Thoracic aorta (tissue), 2 donors: ENCODE measurements at regions not wholly inside any gene's neighbourhood (a gene's known extent, or its start where the extent isn't known, plus 50 kb on each side); places are given as distances from the start of the nearest gene placed in this dataset.

Source experiments
- ATAC-seq: fragments of 150-250 bp; one replicate; pipeline ENCODE4 v1.8.0; 2017; ENCODE audit warnings: low read depth; ENCODE audit not compliant: insufficient number of reproducible peaks, low FRiP score
- DNase-seq: peaks from one replicate; pipeline ENCODE4 v3.0.0-alpha.2; 2020; ENCODE audit warnings: low spot score
- H3K27ac ChIP-seq, 2 donors: fragments of 200-600 bp; sonication (generic); 1 replicate in 1 of 2; 2 replicates in 1 of 2; pipeline ENCODE4 v1.5.1; 2016; ENCODE audit warnings: mild to moderate bottlenecking in 2 of 2, moderate library complexity in 2 of 2
- H3K27me3 ChIP-seq: fragments of 200-600 bp; sonication (generic); replicated peaks from 2 replicates; pipeline ENCODE4 v1.6.0; 2016; ENCODE audit warnings: mild to moderate bottlenecking; ENCODE audit not compliant: insufficient read depth
- H3K36me3 ChIP-seq: fragments of 200-600 bp; sonication (generic); one replicate; pipeline ENCODE4 v1.5.1; 2016
- H3K4me1 ChIP-seq, 2 donors: fragments of 200-600 bp; sonication (generic); 1 replicate in 1 of 2; 2 replicates in 1 of 2; pipeline versions ENCODE4 v1.5.1 to v1.6.0; 2016; ENCODE audit warnings: low read depth in 2 of 2, mild to moderate bottlenecking in 1 of 2; ENCODE audit not compliant: control insufficient read depth in 1 of 2
- H3K4me3 ChIP-seq: fragments of 200-600 bp; sonication (generic); 2 replicates; pipeline ENCODE4 v1.5.1; 2016; ENCODE audit warnings: mild to moderate bottlenecking
- H3K9me3 ChIP-seq: fragments of 200-600 bp; sonication (generic); 2 replicates; pipeline ENCODE4 v1.5.1; 2016
- TF ChIP-seq, protein P1 (sequence below): fragments of 200-600 bp; sonication (generic); IDR thresholded peaks from one replicate; pipeline ENCODE4 v1.5.1; 2019; ENCODE audit warnings: antibody characterized with exemption

DNA sequence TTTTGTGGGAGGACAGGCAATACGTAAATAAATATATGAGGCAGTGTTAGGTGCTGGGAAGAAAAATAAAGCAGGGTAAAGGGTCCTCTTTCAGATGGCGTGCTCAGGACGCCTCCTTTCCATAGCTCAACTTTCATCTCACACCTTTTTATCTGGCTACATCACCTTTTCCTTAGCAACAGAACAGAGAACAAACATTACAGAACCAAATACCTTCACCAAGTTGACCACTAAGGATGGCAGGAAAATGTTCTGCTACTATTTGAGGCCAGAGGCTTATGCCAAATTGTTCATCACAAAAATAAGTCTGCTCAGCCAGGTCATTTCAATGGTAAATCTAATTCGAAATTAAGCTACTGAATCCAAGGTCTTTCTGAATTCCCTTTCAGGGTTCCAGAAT lies 149.2 kb upstream of the C1orf21 start:
- H3K36me3 ChIP-seq: no peaks in the 10 kb centered on the region
- H3K27me3 ChIP-seq: peaks cover 5% of the 10 kb centered on the region
- no peaks in the 10 kb centered on the region for H3K4me1 ChIP-seq
- H3K9me3 ChIP-seq: no peaks in the 10 kb centered on the region
- no peak for ATAC-seq
- no peak overlapping the region for H3K4me3 ChIP-seq
- TF ChIP-seq, protein P1, sequence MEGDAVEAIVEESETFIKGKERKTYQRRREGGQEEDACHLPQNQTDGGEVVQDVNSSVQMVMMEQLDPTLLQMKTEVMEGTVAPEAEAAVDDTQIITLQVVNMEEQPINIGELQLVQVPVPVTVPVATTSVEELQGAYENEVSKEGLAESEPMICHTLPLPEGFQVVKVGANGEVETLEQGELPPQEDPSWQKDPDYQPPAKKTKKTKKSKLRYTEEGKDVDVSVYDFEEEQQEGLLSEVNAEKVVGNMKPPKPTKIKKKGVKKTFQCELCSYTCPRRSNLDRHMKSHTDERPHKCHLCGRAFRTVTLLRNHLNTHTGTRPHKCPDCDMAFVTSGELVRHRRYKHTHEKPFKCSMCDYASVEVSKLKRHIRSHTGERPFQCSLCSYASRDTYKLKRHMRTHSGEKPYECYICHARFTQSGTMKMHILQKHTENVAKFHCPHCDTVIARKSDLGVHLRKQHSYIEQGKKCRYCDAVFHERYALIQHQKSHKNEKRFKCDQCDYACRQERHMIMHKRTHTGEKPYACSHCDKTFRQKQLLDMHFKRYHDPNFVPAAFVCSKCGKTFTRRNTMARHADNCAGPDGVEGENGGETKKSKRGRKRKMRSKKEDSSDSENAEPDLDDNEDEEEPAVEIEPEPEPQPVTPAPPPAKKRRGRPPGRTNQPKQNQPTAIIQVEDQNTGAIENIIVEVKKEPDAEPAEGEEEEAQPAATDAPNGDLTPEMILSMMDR: no peak
- H3K27ac ChIP-seq: no peak overlapping the region
- DNase-seq: no peak

DNA sequence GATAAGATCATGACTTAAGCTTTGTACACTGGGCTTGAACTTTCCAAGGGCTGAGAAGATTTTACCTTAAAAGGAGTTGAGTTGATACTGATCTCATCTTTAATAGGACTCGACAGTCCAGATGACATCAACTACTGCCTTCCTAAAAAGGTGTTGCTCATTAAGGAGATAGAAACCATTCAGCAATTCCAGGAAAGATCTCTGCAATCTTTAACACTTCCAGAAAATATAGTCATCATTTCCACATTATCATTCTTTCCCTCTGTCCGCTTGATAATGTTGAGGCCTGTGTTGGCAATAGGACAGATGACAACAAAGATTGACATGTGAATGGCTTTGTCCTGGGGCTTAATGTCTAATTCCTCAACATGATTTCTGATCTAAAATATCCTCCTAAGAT lies 145.4 kb upstream of the C1orf21 start:
- ATAC-seq: no peak
- no peaks in the 10 kb centered on the region for H3K4me1 ChIP-seq
- no peak for DNase-seq
- TF ChIP-seq, protein P1: no peak
- no peaks in the 10 kb centered on the region for H3K36me3 ChIP-seq
- peaks cover 5% of the 10 kb centered on the region for H3K27me3 ChIP-seq
- no peak overlapping the region for H3K4me3 ChIP-seq
- no peak overlapping the region for H3K27ac ChIP-seq
- H3K9me3 ChIP-seq: no peaks in the 10 kb centered on the region

DNA sequence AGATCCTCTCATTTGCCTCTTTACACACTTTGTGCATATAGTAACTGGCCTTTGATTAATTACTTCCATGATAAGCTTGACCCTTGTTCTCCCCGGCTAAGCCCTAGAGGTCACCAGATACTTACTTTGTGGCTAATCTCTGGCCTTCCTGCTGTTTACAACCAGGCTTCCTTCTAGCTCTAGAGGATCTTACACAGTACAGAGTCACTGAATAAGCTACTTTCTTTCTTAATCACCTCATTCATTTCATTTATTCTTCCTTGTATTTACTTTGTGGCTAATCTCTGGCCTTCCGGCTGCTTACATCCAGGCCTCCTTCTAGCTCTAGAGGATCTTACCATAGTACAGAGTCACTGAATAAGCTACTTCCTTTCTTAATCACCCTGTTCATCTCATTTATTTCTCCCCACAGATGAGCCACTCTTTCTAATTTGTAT lies 144.3 kb upstream of the C1orf21 start:
- H3K4me3 ChIP-seq: no peak overlapping the region
- no peaks in the 10 kb centered on the region for H3K4me1 ChIP-seq
- no peaks in the 10 kb centered on the region for H3K9me3 ChIP-seq
- H3K27ac ChIP-seq: no peak overlapping the region
- DNase-seq: no peak
- TF ChIP-seq, protein P1: no peak
- ATAC-seq: no peak
- no peaks in the 10 kb centered on the region for H3K36me3 ChIP-seq
- peaks cover 5% of the 10 kb centered on the region for H3K27me3 ChIP-seq

DNA sequence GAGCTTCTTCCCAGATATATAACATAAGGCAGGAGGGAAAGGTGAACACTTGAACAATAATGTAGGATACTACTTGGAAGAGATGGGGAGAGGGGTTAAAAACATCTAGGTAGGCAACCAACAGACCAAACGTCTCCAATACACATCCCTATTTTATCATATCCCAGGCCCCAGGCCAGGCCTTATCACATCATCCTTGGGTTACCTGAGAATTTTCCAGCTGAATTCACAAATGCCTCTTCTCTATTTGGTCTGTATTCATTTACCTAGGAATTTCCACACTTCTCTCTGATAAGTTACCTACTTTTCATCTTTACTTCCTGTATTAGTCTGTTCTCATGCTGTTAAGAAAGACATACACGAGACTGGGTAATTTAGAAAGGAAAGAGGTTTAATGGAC lies 141.9 kb upstream of the C1orf21 start:
- no peaks in the 10 kb centered on the region for H3K4me1 ChIP-seq
- H3K4me3 ChIP-seq: no peak overlapping the region
- no peaks in the 10 kb centered on the region for H3K36me3 ChIP-seq
- TF ChIP-seq, protein P1: no peak
- no peaks in the 10 kb centered on the region for H3K9me3 ChIP-seq
- H3K27ac ChIP-seq: no peak overlapping the region
- ATAC-seq: no peak
- no peak for DNase-seq
- H3K27me3 ChIP-seq: no peaks in the 10 kb centered on the region

DNA sequence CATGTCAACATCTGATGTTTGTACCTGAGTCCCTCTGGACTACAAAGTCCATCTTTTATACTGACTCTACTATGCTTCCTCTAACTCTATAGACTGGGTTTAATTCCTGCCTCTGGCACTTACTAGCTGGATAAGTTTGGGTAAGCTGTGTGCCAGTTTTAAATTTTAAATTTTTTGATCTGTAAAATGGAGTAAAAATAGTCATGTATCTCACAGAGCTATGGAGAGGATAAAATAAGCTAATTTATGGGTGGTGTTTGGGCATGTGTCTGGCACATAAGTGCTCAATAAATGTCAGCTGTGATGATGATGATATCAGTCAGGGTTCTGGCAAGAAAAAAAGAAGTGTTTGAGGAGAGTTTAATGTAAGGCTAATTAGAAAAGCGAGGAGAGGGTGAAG lies 139.2 kb upstream of the C1orf21 start:
- ATAC-seq (no peak), DNase-seq (no peak)
- Histone ChIP-seq H3K36me3 (no peaks in the 10 kb centered on the region), H3K9me3 (no peaks in the 10 kb centered on the region), H3K4me1 (no peaks in the 10 kb centered on the region), H3K27ac (no peak overlapping the region), H3K4me3 (no peak overlapping the region), H3K27me3 (no peaks in the 10 kb centered on the region)
- TF ChIP-seq, protein P1: no peak
